Fibroblast of villous mesenchyme (primary cell): ENCODE measurements at regions not wholly inside any gene's neighbourhood (a gene's known extent, or its start where the extent isn't known, plus 50 kb on each side); places are given as distances from the start of the nearest gene placed in this dataset.
"Not testable (repeated sequence)": the region's sequence is repeated elsewhere in the genome, so short reads cannot be mapped to it uniquely, and the experiment has no call there.

Source experiments
- DNase-seq: peaks from one replicate; pipeline ENCODE4 v3.0.0-alpha.2; 2010; ENCODE audit warnings: low read depth
- H3K4me3 ChIP-seq: 2 replicates; pipeline ENCODE4 v1.5.1; 2011; ENCODE audit warnings: low read depth, mild to moderate bottlenecking, low read length
- TF ChIP-seq, protein P1 (sequence below): IDR thresholded peaks from 2 replicates; pipeline ENCODE4 v1.5.1; 2012; ENCODE audit warnings: low read depth, mild to moderate bottlenecking, low read length; ENCODE audit not compliant: insufficient read depth

DNA sequence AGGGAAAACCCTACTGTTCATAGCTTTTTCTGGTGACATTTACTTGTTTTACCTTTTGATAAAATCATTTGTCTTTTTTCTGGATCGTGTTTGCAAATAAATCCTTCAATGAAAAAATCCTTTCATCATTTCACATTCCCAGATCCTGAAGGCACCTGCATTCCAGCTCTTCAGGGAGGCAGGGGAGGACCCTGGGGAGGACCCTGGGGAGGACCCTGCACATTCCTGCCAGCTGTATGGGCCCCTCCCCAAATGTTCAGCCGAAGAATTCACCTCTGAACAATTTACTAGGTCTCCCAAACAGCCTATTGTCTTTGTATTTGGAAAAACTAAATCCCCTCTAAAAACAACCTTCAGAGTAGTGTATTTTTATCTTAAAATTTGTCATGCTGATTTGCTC, 558.4 kb upstream of the ID2 start:
- no peak overlapping the region for H3K4me3 ChIP-seq
- TF ChIP-seq, protein P1, sequence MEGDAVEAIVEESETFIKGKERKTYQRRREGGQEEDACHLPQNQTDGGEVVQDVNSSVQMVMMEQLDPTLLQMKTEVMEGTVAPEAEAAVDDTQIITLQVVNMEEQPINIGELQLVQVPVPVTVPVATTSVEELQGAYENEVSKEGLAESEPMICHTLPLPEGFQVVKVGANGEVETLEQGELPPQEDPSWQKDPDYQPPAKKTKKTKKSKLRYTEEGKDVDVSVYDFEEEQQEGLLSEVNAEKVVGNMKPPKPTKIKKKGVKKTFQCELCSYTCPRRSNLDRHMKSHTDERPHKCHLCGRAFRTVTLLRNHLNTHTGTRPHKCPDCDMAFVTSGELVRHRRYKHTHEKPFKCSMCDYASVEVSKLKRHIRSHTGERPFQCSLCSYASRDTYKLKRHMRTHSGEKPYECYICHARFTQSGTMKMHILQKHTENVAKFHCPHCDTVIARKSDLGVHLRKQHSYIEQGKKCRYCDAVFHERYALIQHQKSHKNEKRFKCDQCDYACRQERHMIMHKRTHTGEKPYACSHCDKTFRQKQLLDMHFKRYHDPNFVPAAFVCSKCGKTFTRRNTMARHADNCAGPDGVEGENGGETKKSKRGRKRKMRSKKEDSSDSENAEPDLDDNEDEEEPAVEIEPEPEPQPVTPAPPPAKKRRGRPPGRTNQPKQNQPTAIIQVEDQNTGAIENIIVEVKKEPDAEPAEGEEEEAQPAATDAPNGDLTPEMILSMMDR: no peak
- DNase-seq: no peak

GRCh38 chr2:8125741-8126711, 555.8 kb upstream of the ID2 start:
- peak; percentile 69 for DNase-seq
- TF ChIP-seq, protein P1: no peak
- no peak overlapping the region for H3K4me3 ChIP-seq

- DNase-seq: no peak
- H3K4me3 ChIP-seq: no peak overlapping the region
- TF ChIP-seq, protein P1: no peak
Measured at GRCh38 chr2:8126783-8127182, 555.1 kb upstream of the ID2 start.

DNA sequence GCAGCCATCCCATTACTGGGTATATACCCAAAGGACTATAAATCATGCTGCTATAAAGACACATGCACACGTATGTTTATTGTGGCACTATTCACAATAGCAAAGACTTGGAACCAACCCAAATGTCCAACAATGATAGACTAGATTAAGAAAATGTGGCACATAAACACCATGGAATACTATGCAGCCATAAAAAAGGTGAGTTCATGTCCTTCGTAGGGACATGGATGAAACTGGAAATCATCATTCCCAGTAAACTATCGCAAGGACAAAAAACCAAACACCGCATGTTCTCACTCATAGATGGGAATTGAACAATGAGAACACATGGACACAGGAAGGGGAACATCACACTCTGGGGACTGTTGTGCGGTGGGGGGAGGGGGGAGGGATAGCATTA, 550.4 kb upstream of the ID2 start:
- not testable (repeated sequence) for DNase-seq, H3K4me3 ChIP-seq

- TF ChIP-seq, protein P1: no peak
- DNase-seq: no peak
- H3K4me3 ChIP-seq: no peak overlapping the region
Measured at GRCh38 chr2:8132351-8132831, 549.5 kb upstream of the ID2 start.

- TF ChIP-seq, protein P1: no peak
- no peak overlapping the region for H3K4me3 ChIP-seq
- no peak for DNase-seq
Measured at GRCh38 chr2:8132879-8133278, 549.0 kb upstream of the ID2 start.

GRCh38 chr2:8133363-8133762, 548.5 kb upstream of the ID2 start:
- DNase-seq: no peak
- H3K4me3 ChIP-seq: no peak overlapping the region
- TF ChIP-seq, protein P1: no peak
